GM21576 (cell line): ENCODE measurements at regions not wholly inside any gene's neighbourhood (a gene's known extent, or its start where the extent isn't known, plus 50 kb on each side); places are given as distances from the start of the nearest gene placed in this dataset.

Experiments
- ATAC-seq: cut with Tn5 transposase; IDR thresholded peaks from one replicate; pipeline ENCODE4 v1.9.1; 2021; ENCODE audit warnings: mild to moderate bottlenecking, moderate library complexity; ENCODE audit not compliant: unreplicated experiment

DNA sequence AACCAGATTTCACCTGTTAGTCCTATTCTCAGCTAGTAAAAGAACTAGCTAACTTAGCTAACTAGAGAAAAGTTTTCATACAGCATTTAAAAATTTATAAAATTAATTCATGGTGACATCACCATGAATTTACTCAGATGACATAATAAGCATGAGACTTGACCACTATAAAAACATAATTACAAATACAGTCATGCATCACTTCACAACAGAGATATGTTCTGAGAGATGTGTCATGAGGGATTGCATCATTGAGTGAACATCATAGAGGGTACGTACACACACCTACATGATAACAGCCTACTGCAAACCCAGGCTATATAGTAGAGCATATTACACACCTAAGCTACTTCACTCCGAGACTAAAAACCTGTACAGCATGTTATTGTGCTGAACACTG lies 481.3 kb upstream of the CHAC2 start:
- ATAC-seq: no peak

DNA sequence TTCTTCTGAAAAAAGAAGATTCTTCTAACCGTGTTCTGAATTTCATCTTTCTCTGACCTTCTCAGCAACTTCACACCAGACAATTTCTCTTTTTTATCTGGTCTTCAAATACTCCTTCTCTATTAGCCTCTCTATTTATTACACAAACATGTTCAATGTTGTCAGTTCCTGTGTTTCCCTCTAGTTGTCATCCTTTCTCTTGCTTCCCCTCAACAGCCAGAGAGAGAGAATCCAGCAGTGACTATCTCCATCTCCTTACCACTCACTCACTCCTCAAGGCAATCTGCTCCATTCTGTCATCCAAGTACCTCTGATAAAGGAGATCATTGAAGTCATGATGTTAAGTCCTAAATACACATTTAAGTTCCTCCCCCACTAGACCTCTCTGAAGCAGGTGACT lies 491.9 kb upstream of the CHAC2 start:
- no peak for ATAC-seq

DNA sequence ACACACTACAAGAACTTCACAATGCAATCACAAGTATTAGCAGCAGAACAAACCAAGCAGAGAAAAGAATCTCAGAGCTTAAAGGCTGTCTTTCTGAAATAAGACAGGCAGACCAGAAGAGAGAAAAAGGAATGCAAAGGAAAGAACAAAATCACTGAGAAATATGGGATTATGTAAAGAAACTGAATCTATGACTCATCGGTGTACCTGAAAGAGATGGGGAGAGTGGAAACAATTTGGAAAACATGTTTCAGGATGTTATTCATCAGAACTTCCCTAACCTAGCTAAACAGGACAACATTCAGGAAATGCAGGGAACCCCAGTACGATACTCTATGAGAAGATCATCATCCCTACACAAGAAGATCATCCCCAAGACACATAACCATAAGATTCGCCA lies 499.0 kb upstream of the CHAC2 start:
- ATAC-seq: no peak

DNA sequence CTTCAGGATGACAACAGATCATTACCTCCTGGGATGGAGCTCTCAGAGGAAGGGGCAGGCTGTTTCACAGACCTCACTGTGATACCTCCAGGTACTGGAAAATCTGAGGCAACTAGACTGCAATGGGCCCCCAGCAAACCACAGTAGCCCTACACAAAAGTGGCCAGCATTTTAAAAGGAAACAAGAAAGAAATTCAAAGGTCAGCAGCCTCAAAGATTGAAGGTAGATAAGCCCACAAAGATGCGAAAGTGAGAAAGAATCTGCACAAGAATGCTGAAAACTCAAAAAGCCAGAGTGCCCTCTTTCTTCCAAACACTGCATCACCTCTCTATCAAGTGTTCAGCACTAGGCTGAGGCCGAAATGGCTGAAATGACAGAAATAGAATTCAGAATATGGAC lies 499.5 kb upstream of the CHAC2 start:
- no peak for ATAC-seq

DNA sequence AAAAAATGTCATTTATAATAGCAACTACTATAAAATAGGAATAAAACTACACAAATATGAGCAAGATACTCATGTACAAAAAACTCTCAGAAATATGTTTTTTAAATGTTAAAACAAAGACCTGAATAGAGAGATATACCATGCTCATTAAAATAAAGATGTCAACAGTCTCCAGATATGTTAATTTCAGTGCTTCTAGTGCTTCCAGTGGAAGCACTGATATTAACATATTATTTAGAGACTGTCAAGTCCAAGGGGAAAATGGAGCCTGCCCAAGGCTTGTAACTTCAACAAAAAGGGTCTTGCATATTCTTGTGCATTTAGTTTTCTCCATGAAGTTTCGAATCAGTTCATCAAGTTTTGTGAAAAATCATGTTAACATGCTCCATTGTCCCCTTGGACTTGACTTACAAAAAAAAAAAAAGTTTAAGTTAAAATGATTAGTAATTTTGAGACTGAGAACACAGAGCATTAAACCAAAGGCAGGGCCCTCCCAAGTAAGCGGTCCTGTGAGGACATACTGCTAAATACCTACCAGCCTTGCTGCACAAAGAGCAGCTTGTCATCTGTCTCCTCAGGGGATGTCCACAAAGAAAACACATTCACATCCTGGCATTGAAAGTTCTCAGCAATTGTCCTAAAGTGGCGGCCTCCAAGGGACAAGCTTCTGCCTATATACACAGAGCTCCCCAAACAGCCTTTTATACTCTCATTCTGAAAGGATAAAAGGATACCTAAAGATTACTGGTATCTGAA lies 501.9 kb upstream of the CHAC2 start:
- no peak for ATAC-seq

DNA sequence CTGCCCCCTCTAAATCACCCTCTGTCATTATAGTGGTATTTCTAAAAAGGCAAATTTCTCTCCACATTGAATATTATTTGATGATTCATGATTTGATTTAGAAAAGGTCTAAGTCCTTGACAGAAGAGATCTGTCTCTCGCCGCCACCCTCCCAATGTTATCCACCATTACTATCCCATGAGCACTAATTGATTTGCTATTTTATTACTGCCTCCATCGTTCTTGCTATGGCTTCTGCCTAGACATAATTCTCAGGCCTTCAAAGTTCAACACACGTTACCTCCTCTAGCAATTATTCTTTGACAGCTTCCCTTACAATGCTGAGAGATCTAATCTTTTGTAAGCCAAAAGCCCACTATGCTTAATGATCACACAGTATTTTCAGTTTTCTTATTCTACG lies 507.0 kb upstream of the CHAC2 start:
- ATAC-seq: no peak

DNA sequence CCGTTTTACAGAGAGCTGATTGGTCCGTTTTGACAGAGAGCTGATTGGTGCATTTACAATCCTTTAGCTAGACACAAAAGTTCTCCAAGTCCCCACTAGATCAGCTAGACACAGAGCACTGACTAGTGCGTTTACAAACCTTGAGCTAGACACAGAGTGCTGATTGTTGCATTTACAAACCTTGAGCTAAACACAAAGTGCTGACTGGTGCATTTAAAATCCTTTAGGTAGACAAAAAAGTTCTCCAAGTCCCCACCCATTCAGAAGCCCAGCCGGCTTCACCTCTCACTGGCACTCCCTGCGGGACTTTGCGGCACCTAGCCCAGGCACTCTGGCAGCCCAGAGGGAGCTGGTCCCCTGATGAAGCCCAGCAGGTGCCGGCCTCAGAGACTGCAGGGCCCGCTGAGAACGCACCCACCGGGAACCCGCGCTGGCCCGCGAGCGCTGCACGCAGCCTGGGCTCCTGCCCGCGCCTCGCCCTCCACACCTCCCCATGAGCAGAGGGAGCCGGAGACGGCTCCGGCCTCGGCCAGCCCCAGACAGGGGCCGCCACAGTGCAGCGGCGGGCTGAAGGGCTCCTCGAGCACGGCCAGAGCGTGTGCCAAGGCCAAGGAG lies 508.1 kb upstream of the CHAC2 start:
- ATAC-seq: no peak

DNA sequence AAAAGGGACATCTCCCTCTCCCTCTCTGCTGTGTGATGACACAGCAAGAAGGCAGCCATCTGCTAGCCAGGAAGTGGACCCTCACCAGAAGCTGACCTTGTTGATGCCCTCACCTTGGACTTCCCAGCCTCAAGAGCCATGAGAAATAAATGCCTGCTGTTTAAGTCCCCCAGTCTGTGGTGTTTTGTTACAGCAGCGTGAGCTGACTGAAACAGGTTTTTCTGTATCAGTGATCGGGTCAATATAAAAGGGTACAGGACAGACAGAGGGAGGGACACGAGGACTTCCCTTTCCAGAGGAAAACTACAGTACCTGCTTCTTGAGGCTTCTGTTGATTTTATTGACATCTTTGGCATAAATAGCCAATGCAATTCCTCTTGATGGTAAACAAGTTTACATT lies 510.3 kb upstream of the CHAC2 start:
- no peak for ATAC-seq

DNA sequence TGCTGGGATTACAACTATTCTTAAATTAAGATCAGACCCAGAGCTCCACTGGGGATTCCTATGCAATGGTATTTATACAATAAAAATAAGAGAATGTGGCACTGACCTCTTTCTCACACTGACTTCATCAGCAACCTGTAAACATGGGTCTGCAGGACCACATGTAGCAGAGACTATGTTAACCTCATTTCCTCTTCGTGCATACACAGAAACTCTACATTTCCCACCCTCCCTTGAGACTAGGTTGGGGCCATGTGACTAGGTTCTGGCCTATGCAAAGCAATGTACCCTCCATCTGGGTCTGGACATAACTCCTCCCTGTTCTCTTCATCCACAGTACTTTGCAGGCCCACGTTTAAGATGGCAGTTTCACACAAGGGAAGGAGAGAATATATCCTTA lies 514.4 kb upstream of the CHAC2 start:
- no peak for ATAC-seq

DNA sequence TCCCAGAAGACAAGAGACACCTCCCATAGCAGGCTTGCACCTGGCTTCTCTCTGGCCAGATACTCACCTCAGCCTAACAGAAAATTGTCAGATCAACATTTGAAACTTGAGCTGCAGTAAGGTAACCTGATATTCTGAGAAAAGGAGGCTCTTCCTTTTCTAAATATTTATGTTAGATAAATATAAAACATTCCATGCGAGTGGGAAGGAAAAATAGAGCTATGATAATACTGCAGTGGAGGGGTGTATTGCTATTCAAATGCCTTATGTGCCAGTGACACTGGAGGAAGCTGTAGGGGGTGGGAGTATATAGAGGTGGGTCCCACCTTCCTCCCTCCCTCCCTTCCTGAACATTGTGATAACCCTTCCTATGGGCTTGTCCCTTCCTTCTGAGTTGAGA lies 515.5 kb upstream of the CHAC2 start:
- no peak for ATAC-seq

DNA sequence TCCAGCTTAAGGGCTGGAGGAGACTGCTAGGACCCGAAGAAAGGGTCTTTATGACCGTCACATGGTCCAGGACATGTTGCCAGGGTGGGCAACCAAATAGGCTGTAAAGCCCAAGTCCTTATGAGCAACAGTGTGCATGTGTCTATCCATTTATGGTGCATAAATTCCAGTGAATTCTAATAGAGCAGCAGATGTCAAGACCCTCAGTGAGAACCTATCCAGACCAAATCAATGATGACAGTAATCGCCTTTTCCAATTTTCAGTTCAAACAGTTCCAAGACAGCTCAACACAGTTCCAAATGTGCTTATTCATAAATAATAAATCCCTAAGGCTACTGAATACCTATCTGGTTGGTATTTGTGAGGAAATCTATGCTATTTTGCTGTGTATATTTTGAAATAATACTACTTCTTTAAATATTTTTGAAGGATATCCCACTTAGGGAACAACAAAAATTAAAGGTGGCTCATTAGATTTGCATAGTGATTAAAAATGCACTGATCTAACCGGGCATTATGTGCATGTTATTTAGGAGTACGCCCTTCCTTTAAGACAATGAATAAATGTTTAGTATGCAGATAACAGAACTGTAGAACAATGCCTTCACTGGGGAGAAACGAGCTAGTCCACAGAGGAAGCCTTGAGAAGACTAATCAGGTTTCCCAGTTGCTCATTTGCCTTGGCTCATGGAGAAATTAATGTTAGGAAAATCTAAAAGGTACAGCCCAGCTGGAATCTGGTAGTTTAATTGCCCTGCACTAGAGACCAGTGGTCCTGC lies 519.5 kb upstream of the CHAC2 start:
- no peak for ATAC-seq

DNA sequence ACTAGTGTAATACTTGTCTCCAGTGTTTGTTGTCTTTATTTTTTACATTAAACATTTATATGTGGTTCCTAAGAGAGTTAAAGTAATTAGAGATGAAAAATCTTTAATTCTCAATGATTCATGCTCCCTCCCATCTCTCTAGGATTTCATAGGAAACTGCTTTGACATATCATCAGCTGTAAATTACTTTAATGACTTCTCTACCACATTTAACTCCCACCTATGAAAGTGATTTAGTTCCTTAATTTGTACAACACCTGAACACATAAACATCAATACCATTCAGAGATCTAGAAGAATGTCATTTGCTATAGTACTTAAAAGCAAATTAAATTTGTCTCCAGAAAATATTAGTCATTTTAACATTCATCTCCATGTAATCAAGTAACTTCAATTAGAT lies 524.2 kb upstream of the CHAC2 start:
- no peak for ATAC-seq

DNA sequence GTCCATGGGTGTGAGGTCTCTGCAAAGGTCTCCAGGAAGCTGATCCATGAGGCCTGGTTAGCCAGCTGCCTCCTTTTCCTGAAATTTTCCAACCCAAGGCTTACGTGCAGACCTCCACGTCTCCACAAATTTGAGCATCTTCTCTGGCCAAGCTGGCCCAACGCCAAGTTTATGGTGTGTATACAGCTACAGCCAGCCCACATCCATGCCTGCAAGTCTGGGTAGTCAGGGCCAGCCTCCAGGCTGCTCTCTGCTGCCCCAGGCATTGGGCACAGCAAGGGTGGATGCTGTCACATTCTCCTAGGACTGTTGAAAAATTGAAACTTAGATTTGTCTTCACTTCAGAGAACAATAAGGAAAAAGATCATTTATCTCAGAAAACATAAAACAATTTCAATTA lies 525.5 kb upstream of the CHAC2 start:
- no peak for ATAC-seq

DNA sequence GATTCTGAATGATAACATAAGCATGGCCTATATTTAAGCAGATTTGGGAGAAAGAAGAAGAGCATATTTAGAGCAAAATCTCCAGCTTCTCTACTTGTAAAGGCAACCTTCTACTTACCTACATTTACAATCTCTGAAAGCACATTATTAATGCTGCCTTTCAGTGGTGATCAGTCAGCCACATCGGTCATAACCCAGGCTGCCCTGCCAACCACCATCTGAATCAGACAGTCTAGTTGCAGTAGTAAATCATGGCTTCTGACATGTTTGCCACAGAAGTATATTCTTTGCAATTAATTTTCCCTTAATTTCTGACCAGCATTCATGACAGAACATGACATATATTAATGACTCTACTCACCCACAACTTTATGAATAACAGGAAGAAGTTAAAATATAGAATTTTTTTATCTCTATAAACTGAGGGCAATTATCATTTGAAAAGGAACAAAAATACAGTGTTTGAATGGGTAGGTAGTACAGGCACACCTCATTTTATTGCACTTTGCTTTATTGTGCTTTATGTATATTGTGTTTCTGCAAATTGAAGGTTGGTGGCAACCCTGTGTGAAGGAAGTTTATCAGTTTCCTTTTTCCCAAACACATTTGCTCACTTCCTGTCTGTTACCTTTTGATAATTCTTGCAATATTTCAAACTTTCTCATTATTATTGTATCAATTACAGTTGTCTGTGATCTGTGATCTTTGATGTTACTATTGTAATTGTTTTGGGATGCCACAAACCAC lies 531.6 kb upstream of the CHAC2 start:
- no peak for ATAC-seq

DNA sequence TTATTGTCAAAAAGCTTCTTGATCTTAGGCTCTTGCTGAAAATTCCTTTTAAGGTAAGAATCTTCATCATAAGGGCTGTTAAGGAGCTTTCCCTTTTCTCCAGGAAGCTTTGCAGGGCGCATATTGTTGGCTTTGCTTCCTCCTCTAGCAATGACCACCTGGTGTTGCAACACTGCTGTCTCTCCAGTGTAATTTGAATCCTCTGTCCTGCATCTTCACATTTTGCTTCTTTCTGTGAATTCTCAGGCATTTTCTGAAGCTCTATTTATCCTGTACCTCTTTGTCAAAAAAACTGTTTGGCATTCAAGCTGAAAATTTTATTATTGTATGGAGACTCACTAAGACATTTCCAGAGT lies 533.1 kb upstream of the CHAC2 start:
- no peak for ATAC-seq

DNA sequence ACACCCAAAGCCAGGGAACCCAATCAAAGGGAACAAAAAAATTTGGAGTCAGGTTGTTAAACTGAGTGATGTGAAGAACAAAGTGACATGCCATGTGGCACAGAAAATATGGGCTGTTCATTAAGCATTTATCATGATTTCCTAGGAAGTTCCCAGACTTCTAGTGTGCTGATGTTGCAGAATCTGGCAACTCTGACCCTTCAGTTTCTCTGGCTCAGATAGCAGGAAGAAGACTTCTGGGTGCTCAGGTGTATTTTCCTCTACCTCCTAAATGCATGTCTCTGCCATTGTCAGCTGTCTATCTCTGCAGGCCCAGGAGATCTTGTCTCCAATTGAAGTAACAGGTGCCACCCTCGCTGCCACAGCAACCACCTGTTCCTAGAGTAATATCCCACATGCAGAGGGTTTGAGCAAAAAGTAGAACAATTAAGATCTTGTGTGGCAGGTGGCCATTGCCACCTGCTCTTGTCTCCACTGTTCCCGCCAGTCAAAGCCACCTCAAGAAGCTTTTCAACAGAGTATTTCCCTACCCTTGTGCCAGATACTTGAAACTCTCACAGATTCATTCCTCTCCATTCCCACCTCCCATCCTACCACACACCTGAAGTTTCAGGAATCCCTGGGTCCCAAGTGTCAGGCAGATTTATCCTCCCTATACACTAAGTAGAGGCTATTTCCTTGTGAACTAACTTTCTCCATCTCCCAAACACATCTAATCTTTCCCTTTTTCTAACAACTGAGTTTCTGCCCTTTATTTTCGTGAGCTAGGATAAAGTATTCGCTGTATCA lies 533.7 kb upstream of the CHAC2 start:
- ATAC-seq: no peak

DNA sequence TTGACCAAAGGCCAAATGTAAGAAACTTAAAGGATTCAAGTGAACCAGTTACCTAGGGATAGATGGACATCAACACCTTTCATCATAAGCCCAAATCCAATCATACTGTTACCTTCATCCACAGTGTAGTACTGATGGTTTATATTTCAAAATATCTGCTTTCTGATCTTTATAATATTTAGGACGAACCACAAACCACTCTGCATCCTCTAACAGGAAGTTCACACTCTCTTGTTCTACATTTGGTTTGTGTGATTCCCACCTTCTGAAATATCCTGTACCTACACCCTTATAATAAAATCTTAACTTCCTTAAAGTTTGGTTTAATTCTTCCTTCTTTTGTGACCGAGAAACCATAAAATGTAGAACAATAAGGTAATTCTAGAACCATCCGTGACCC lies 535.7 kb upstream of the CHAC2 start:
- ATAC-seq: no peak

DNA sequence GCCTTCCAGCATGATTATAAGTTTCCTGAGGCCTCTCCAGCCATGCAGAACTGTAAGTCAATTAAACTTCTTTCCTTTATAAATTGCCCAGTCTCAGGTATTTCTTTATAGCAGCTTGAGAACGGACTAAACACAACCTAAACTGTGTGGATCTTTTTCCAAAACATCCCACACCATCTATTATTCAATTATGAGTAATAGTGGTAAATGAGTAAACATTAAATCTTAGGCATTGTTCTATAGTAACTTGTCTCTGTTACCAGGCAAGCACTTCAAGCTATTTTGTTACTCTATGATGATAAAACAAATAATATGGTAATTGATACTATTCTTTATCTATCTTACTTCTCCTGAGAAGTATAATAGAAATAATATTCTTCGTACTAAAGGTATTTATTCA lies 536.9 kb upstream of the CHAC2 start:
- ATAC-seq: no peak

DNA sequence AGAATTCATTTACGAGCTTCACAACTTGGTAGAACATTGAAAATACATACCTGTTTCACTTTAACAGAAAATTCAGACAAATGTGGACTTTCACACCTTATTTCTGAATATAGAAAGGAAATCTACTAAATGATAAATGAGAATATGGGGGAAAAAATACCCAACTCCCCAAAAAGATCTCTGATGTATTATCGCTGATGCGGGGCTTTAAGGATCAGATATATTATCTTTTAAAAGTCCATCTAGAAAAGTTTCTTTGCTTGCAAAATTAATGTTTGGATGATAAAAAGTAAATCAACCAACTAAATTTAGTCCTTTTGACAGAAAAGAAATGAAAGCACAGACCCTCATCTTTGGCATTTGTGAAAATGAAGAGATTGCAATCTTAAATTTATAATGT lies 540.1 kb upstream of the CHAC2 start:
- ATAC-seq: no peak

DNA sequence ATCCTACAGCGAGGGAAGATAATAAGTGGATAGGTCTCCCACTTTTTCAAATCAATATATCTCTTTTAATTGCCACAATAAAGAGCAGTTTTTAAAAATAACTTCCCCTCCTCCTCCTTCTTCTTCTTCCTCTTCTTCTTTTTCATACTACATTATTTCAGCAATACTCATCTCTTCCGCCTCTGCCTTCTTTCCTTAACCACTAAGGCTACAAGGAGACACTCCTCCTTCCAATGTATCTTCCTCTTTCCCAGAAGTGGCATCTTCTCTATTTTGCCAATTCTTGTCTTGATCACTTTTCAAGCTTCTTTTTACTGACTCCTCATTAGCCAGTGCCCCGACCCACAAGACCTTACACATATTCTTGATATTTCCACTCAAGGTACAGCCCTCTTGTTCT lies 546.6 kb upstream of the CHAC2 start:
- ATAC-seq: no peak

DNA sequence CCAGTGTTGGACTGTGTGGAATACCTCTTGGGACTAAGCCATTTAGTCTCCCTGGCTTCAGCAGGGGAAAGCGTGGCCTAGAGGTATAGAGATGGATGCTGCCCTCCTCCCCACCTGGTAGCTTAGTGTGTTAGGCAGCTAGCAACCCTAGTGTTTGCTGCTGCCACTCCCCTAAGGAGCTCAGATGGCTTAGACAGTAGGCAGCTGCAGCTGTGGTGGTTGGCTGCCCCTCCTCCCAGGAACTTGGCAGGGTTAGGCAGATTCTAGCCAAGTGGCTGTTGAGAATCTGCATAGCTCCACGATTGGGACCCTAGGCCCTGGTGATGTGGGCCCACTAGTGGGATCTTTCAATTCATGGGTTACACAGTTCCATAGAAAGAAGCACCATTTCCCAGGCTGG lies 550.4 kb upstream of the CHAC2 start:
- no peak for ATAC-seq
